Hepatocyte (in vitro differentiated cells): ENCODE measurements at regions not wholly inside any gene's neighbourhood (a gene's known extent, or its start where the extent isn't known, plus 50 kb on each side); places are given as distances from the start of the nearest gene placed in this dataset.

ENCODE experiments used
- DNase-seq: peaks from one replicate; pipeline ENCODE4 v3.0.0-alpha.2; 2016; ENCODE audit warnings: low spot score
- H2AFZ ChIP-seq: fragments of 200-600 bp; sonication (generic); 2 replicates; pipeline ENCODE4 v1.6.0; 2016; ENCODE audit warnings: antibody characterized with exemption, mild to moderate bottlenecking
- H3K27ac ChIP-seq: fragments of 200-600 bp; sonication (generic); 2 replicates; pipeline ENCODE4 v1.5.1; 2016; ENCODE audit warnings: mild to moderate bottlenecking
- H3K27me3 ChIP-seq: fragments of 200-600 bp; sonication (generic); 2 replicates; pipeline ENCODE4 v1.6.1; 2016
- H3K36me3 ChIP-seq: fragments of 200-600 bp; sonication (generic); replicated peaks from 2 replicates; pipeline ENCODE4 v1.5.1; 2016; ENCODE audit warnings: low read depth; ENCODE audit not compliant: insufficient read depth
- H3K4me1 ChIP-seq: fragments of 200-600 bp; sonication (generic); 2 replicates; pipeline ENCODE4 v1.5.1; 2016; ENCODE audit warnings: mild to moderate bottlenecking, moderate library complexity; ENCODE audit not compliant: insufficient read depth
- H3K4me2 ChIP-seq: fragments of 200-600 bp; sonication (generic); 2 replicates; pipeline ENCODE4 v1.6.0; 2016
- H3K4me3 ChIP-seq: fragments of 200-600 bp; sonication (generic); 2 replicates; pipeline ENCODE4 v1.5.1; 2016; ENCODE audit warnings: mild to moderate bottlenecking
- H3K79me2 ChIP-seq: fragments of 200-600 bp; sonication (generic); 2 replicates; pipeline ENCODE4 v1.6.0; 2017; ENCODE audit warnings: mild to moderate bottlenecking
- H3K9me2 ChIP-seq: fragments of 200-600 bp; sonication (generic); replicated peaks from 2 replicates; pipeline ENCODE4 v1.6.0; 2017; ENCODE audit warnings: mild to moderate bottlenecking; ENCODE audit not compliant: insufficient read depth
- H3K9me3 ChIP-seq: fragments of 200-600 bp; sonication (generic); 2 replicates; pipeline ENCODE4 v1.5.1; 2016; ENCODE audit warnings: low read depth, mild to moderate bottlenecking
- H4K20me1 ChIP-seq: fragments of 200-600 bp; sonication (generic); 2 replicates; pipeline ENCODE4 v1.6.0; 2016; ENCODE audit warnings: mild to moderate bottlenecking; ENCODE audit not compliant: insufficient read depth, poor library complexity, severe bottlenecking
- CTCF ChIP-seq: fragments of 200-600 bp; sonication (generic); IDR thresholded peaks from 2 replicates; pipeline ENCODE4 v1.5.1; 2016; ENCODE audit warnings: antibody characterized with exemption, mild to moderate bottlenecking; ENCODE audit not compliant: poor library complexity
- EZH2 ChIP-seq: fragments of 200-600 bp; sonication (generic); IDR thresholded peaks from 2 replicates; pipeline ENCODE4 v1.6.1; 2016; ENCODE audit warnings: antibody characterized with exemption, mild to moderate bottlenecking, borderline replicate concordance
- EZH2phosphoT487 ChIP-seq: fragments of 200-600 bp; sonication (generic); IDR thresholded peaks from one replicate; pipeline ENCODE4 v1.6.1; 2018; ENCODE audit warnings: antibody characterized with exemption, mild to moderate bottlenecking, low read depth, moderate library complexity; ENCODE audit not compliant: unreplicated experiment, severe bottlenecking
- WGBS: methylation state at CpG from one replicate; pipeline ENCODE4 v1.1.6; 2016; ENCODE audit warnings: low lambda C conversion rate; ENCODE audit errors: missing lambda C conversion rate; 5-methylcytosine and 5-hydroxymethylcytosine counted together

- 87% methylated on average over 2 of the region's 2 CpGs for WGBS
These were observed 98.1 kb upstream of the GRIP1 start for GRCh38 chr12:66776974-66777373.

GRCh38 chr12:66779466-66779865 lies 100.6 kb upstream of the GRIP1 start:
- Histone ChIP-seq H3K79me2 (no peaks in the 10 kb centered on the region), H3K27ac (no peak overlapping the region), H3K9me2 (no peaks in the 10 kb centered on the region), H3K9me3 (no peaks in the 10 kb centered on the region), H3K27me3 (no peaks in the 10 kb centered on the region), H3K4me2 (no peak overlapping the region), H3K36me3 (no peaks in the 10 kb centered on the region), H4K20me1 (no peaks in the 10 kb centered on the region), H2AFZ (no peak overlapping the region), H3K4me1 (no peaks in the 10 kb centered on the region), H3K4me3 (no peak overlapping the region)
- TF ChIP-seq EZH2 (no peak), EZH2phosphoT487 (no peak), CTCF (no peak)
- no peak for DNase-seq
- 90% methylated on average over 3 of the region's 3 CpGs for WGBS

More at GRCh38 chr12:66776974-66777373, 98.1 kb upstream of the GRIP1 start:
- H4K20me1 ChIP-seq = no peaks in the 10 kb centered on the region
- H3K4me3 ChIP-seq = no peak overlapping the region
- H3K4me1 ChIP-seq = no peaks in the 10 kb centered on the region
- DNase-seq = no peak
- TF ChIP-seq EZH2 = no peak
- TF ChIP-seq EZH2phosphoT487 = no peak
- TF ChIP-seq CTCF = no peak
- H3K27me3 ChIP-seq = no peaks in the 10 kb centered on the region
- no peak overlapping the region for H3K4me2 ChIP-seq
- H3K27ac ChIP-seq = no peak overlapping the region
- H3K9me2 ChIP-seq = no peaks in the 10 kb centered on the region
- no peaks in the 10 kb centered on the region for H3K9me3 ChIP-seq
- H3K36me3 ChIP-seq = no peaks in the 10 kb centered on the region
- no peaks in the 10 kb centered on the region for H3K79me2 ChIP-seq
- no peak overlapping the region for H2AFZ ChIP-seq

GRCh38 chr12:66786531-66787308 lies 107.8 kb upstream of the GRIP1 start:
- TF ChIP-seq EZH2 (no peak), CTCF (no peak), EZH2phosphoT487 (no peak)
- H3K4me3 ChIP-seq = no peak overlapping the region
- 53% methylated on average over 4 of the region's 4 CpGs for WGBS
- no peaks in the 10 kb centered on the region for H3K9me2 ChIP-seq
- H3K4me1 ChIP-seq = no peaks in the 10 kb centered on the region
- no peaks in the 10 kb centered on the region for H3K79me2 ChIP-seq
- DNase-seq = no peak
- H3K4me2 ChIP-seq = no peak overlapping the region
- H3K36me3 ChIP-seq = no peaks in the 10 kb centered on the region
- H3K27ac ChIP-seq = no peak overlapping the region
- no peaks in the 10 kb centered on the region for H3K9me3 ChIP-seq
- H3K27me3 ChIP-seq = no peaks in the 10 kb centered on the region
- H4K20me1 ChIP-seq = no peaks in the 10 kb centered on the region
- H2AFZ ChIP-seq = no peak overlapping the region
